GM18858 (cell line): ENCODE measurements at regions not wholly inside any gene's neighbourhood (a gene's known extent, or its start where the extent isn't known, plus 50 kb on each side); places are given as distances from the start of the nearest gene placed in this dataset.
A peak's percentile ranks its signal among the peaks of the same experiment; 100 is the strongest.

Source experiments
- ATAC-seq: cut with Tn5 transposase; IDR thresholded peaks from one replicate; pipeline ENCODE4 v1.9.1; 2021; ENCODE audit not compliant: unreplicated experiment

GRCh38 chr17:55635253-55635914 lies 87.3 kb downstream of the TMEM100 start:
- no peak for ATAC-seq

GRCh38 chr17:55634702-55635101 lies 88.0 kb downstream of the TMEM100 start:
- no peak for ATAC-seq

GRCh38 chr17:55632893-55633292 lies 89.8 kb downstream of the TMEM100 start:
- ATAC-seq, result no peak

GRCh38 chr17:55632236-55632635 lies 90.4 kb downstream of the TMEM100 start:
- no peak for ATAC-seq

- no peak for ATAC-seq
Observed at GRCh38 chr17:55629995-55630394, 92.7 kb downstream of the TMEM100 start.

- peak; percentile 64 for ATAC-seq
Observed at GRCh38 chr17:55625521-55625920, 97.1 kb downstream of the TMEM100 start.

GRCh38 chr17:55624772-55625433 lies 97.8 kb downstream of the TMEM100 start:
- peak; percentile 62 for ATAC-seq

GRCh38 chr17:55622547-55622946 lies 100.1 kb downstream of the TMEM100 start:
- no peak for ATAC-seq

GRCh38 chr17:55620945-55621344 lies 101.7 kb downstream of the TMEM100 start:
- no peak for ATAC-seq

GRCh38 chr17:55620023-55620422 lies 102.6 kb downstream of the TMEM100 start:
- ATAC-seq, result no peak

GRCh38 chr17:55617441-55617840 lies 105.2 kb downstream of the TMEM100 start:
- ATAC-seq, result no peak

- no peak for ATAC-seq
Observed at GRCh38 chr17:55614061-55614460, 102.8 kb upstream of the SMIM36 start.

- ATAC-seq, result no peak
Observed at GRCh38 chr17:55612691-55613141, 101.5 kb upstream of the SMIM36 start.

- ATAC-seq, result no peak
Observed at GRCh38 chr17:55607731-55608341, 96.6 kb upstream of the SMIM36 start.

- no peak for ATAC-seq
Observed at GRCh38 chr17:55606488-55606815, 95.2 kb upstream of the SMIM36 start.

GRCh38 chr17:55605705-55606487 lies 94.6 kb upstream of the SMIM36 start:
- ATAC-seq, result no peak

GRCh38 chr17:55601874-55602364 lies 90.7 kb upstream of the SMIM36 start:
- ATAC-seq, result peak; percentile 51

- ATAC-seq, result no peak
Observed at GRCh38 chr17:55598495-55598894, 87.2 kb upstream of the SMIM36 start.

GRCh38 chr17:55588446-55589242 lies 77.4 kb upstream of the SMIM36 start:
- ATAC-seq, result no peak

- ATAC-seq, result no peak
Observed at GRCh38 chr17:55587608-55588139, 76.4 kb upstream of the SMIM36 start.
